B cell (primary cell): ENCODE measurements at regions not wholly inside any gene's neighbourhood (a gene's known extent, or its start where the extent isn't known, plus 50 kb on each side); places are given as distances from the start of the nearest gene placed in this dataset.

Experiments used
- ATAC-seq: fragments of 200-7000 bp; cut with Tn5 transposase; one replicate; pipeline ENCODE4 v1.10.0; 2021; ENCODE audit warnings: low read depth, mild to moderate bottlenecking, moderate number of reproducible peaks, moderate library complexity
- CTCF ChIA-PET: fragments of 350-600 bp; sonication (Branson Sonifier 250); formaldehyde crosslinking; loops from one replicate; lab custom pipeline; 2021; ENCODE audit warnings: antibody characterized with exemption, inconsistent platforms; lab: Charles Lee
- POLR2A ChIA-PET: fragments of 350-600 bp; sonication (Branson Sonifier 250); formaldehyde crosslinking; loops from one replicate; lab custom pipeline; 2021; ENCODE audit warnings: antibody characterized with exemption; lab: Charles Lee
- DNase-seq: peaks from one replicate; pipeline ENCODE4 v3.0.0; 2013
- H2AFZ ChIP-seq: 2 replicates; pipeline ENCODE4 v1.6.1; 2012; ENCODE audit warnings: mild to moderate bottlenecking, low read depth, low read length; ENCODE audit not compliant: insufficient read depth, poor library complexity, severe bottlenecking
- H3K27ac ChIP-seq, 2 donors: 1 replicate in 1 of 2; 2 replicates in 1 of 2; pipeline ENCODE4 v1.5.1; 2012 to 2013; ENCODE audit warnings: low read length in 2 of 2, mild to moderate bottlenecking in 2 of 2, moderate library complexity in 1 of 2
- H3K27me3 ChIP-seq, 4 experiments: fragments of 200-600 bp in 1 of 4; sonication (generic) in 1 of 4; replicated peaks in 1 of 4; 1 replicate in 2 of 4; 2 replicates in 2 of 4; pipeline versions ENCODE4 v1.6.1 to v1.7.0; 2013 to 2016; ENCODE audit warnings: low read length in 3 of 4, mild to moderate bottlenecking in 2 of 4, mixed read lengths in 1 of 4, moderate library complexity in 1 of 4; ENCODE audit not compliant: insufficient read depth in 4 of 4, control insufficient read depth in 3 of 4; ENCODE audit errors: control extremely low read depth in 1 of 4
- H3K36me3 ChIP-seq, 2 experiments: replicated peaks in 1 of 2; 1 replicate in 1 of 2; 2 replicates in 1 of 2; pipeline versions ENCODE4 v1.6.1 to v1.7.1; 2013; ENCODE audit warnings: low read length in 1 of 2; ENCODE audit not compliant: insufficient read depth in 2 of 2, control insufficient read depth in 1 of 2; ENCODE audit errors: control extremely low read depth in 1 of 2, extremely low read depth in 1 of 2
- H3K4me1 ChIP-seq, 2 donors: fragments of 200-600 bp in 1 of 2; sonication (generic) in 1 of 2; 1 replicate in 1 of 2; 2 replicates in 1 of 2; pipeline versions ENCODE4 v1.5.1 to v1.6.1; 2013 to 2017; ENCODE audit warnings: low read length in 2 of 2; ENCODE audit not compliant: control insufficient read depth in 2 of 2, insufficient read depth in 2 of 2
- H3K4me2 ChIP-seq: replicated peaks from 2 replicates; pipeline ENCODE3; 2012; ENCODE audit warnings: mild to moderate bottlenecking, low read depth, low read length; ENCODE audit not compliant: poor library complexity, severe bottlenecking
- H3K4me3 ChIP-seq, 5 experiments: fragments of 200-600 bp in 1 of 5; sonication (generic) in 1 of 5; 1 replicate in 3 of 5; 2 replicates in 2 of 5; pipeline versions ENCODE4 v1.5.1 to v1.7.0; 2011 to 2016; ENCODE audit warnings: low read length in 4 of 5, mild to moderate bottlenecking in 4 of 5, low read depth in 2 of 5, control low read depth in 1 of 5, moderate library complexity in 1 of 5; ENCODE audit not compliant: insufficient read depth in 1 of 5; ENCODE audit errors: control extremely low read depth in 1 of 5, extremely low read depth in 1 of 5
- H3K79me2 ChIP-seq: fragments of 200-600 bp; sonication (generic); one replicate; pipeline ENCODE4 v1.6.0; 2016; ENCODE audit warnings: low read length; ENCODE audit not compliant: control insufficient read depth, insufficient read depth
- H3K9ac ChIP-seq: fragments of 200-600 bp; sonication (generic); 2 replicates; pipeline ENCODE4 v1.6.1; 2017; ENCODE audit warnings: mild to moderate bottlenecking, low read length, moderate library complexity
- H3K9me3 ChIP-seq, 3 donors: one replicate each; pipeline versions ENCODE4 v1.6.1 to v1.7.1; 2013; ENCODE audit warnings: low read length in 2 of 3; ENCODE audit not compliant: control insufficient read depth in 2 of 3, insufficient read depth in 1 of 3; ENCODE audit errors: control extremely low read depth in 1 of 3
- H4K20me1 ChIP-seq: 2 replicates; pipeline ENCODE4 v1.6.0; 2012; ENCODE audit warnings: mild to moderate bottlenecking, low read length; ENCODE audit not compliant: insufficient read depth, control insufficient read depth, poor library complexity, severe bottlenecking
- H3K27ac Mint-ChIP-seq: one replicate; pipeline ENCODE4 v1.8.0; 2021; ENCODE audit warnings: mixed read lengths
- H3K27me3 Mint-ChIP-seq: one replicate; pipeline ENCODE4 v1.8.0; 2021; ENCODE audit warnings: mixed read lengths
- H3K4me1 Mint-ChIP-seq: one replicate; pipeline ENCODE4 v1.8.0; 2021; ENCODE audit warnings: mixed read lengths
- H3K4me3 Mint-ChIP-seq: one replicate; pipeline ENCODE4 v1.8.0; 2021; ENCODE audit warnings: mixed read lengths
- H3K9me3 Mint-ChIP-seq: one replicate; pipeline ENCODE4 v1.8.0; 2022; ENCODE audit warnings: mixed read lengths; ENCODE audit not compliant: insufficient read depth
- EZH2 ChIP-seq: IDR thresholded peaks from 2 replicates; pipeline ENCODE4 v1.6.1; 2012; ENCODE audit warnings: borderline replicate concordance, low read depth, mild to moderate bottlenecking, moderate library complexity, low read length; ENCODE audit not compliant: insufficient read depth, poor library complexity, severe bottlenecking
- WGBS: methylation state at CpG from one replicate; pipeline ENCODE4 v1.1.5; 2013; ENCODE audit warnings: missing lambda C conversion rate; ENCODE audit not compliant: insufficient coverage; 5-methylcytosine and 5-hydroxymethylcytosine counted together
- intact Hi-C: fragments of 100-400 bp; cut with micrococcal nuclease; formaldehyde crosslinking; loops from one replicate; pipeline ENCODE4 v1.10.0; 2022
- TF ChIP-seq, protein P1 (sequence below): fragments of 200-600 bp; IDR thresholded peaks from one replicate; pipeline ENCODE4 v1.8.0; 2022; ENCODE audit warnings: antibody characterized with exemption, mild to moderate bottlenecking

DNA sequence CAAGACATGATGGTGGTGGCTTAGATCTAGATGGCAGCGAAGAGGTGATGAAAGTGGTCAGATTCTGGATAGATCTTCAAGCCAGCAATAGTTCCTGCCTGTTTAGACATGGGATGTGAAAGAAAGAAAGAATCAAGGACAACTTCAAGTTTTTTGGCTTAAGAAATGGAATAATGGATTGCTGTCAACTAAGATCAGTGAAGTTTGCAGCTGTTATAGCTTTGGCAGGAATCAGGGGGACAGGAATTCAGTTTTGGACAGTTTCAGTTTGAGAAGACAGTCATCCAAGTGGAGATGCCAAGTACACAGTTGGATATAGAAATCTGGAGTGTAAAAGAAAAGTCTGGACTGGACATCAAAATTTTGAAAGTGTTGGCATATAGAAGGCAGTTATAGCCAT is 283.7 kb upstream of the PKDCC start:
- no peaks in the 10 kb centered on the region for H3K9me3 ChIP-seq
- intact Hi-C loops: no loop called here
- Mint-ChIP-seq H3K9me3 (no peaks in the 10 kb centered on the region), H3K27me3 (peaks cover 4% of the 10 kb centered on the region), H3K27ac (no peak overlapping the region), H3K4me3 (no peak overlapping the region), H3K4me1 (no peaks in the 10 kb centered on the region)
- no peak overlapping the region for H3K27ac ChIP-seq
- H3K36me3 ChIP-seq: no peaks in the 10 kb centered on the region
- TF ChIP-seq EZH2: no peak
- TF ChIP-seq, protein P1, sequence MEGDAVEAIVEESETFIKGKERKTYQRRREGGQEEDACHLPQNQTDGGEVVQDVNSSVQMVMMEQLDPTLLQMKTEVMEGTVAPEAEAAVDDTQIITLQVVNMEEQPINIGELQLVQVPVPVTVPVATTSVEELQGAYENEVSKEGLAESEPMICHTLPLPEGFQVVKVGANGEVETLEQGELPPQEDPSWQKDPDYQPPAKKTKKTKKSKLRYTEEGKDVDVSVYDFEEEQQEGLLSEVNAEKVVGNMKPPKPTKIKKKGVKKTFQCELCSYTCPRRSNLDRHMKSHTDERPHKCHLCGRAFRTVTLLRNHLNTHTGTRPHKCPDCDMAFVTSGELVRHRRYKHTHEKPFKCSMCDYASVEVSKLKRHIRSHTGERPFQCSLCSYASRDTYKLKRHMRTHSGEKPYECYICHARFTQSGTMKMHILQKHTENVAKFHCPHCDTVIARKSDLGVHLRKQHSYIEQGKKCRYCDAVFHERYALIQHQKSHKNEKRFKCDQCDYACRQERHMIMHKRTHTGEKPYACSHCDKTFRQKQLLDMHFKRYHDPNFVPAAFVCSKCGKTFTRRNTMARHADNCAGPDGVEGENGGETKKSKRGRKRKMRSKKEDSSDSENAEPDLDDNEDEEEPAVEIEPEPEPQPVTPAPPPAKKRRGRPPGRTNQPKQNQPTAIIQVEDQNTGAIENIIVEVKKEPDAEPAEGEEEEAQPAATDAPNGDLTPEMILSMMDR: no peak
- ChIA-PET CTCF (no interaction called here), POLR2A (no interaction called here)
- no peak overlapping the region for H3K4me3 ChIP-seq
- no peaks in the 10 kb centered on the region for H3K27me3 ChIP-seq
- H3K9ac ChIP-seq: no peak overlapping the region
- no peaks in the 10 kb centered on the region for H4K20me1 ChIP-seq
- DNase-seq: no peak
- 87% methylated on average over 1 of the region's 1 CpG for WGBS
- no peaks in the 10 kb centered on the region for H3K79me2 ChIP-seq
- no peak for ATAC-seq
- no peaks in the 10 kb centered on the region for H3K4me1 ChIP-seq
- no peak overlapping the region for H3K4me2 ChIP-seq
- H2AFZ ChIP-seq: no peak overlapping the region

DNA sequence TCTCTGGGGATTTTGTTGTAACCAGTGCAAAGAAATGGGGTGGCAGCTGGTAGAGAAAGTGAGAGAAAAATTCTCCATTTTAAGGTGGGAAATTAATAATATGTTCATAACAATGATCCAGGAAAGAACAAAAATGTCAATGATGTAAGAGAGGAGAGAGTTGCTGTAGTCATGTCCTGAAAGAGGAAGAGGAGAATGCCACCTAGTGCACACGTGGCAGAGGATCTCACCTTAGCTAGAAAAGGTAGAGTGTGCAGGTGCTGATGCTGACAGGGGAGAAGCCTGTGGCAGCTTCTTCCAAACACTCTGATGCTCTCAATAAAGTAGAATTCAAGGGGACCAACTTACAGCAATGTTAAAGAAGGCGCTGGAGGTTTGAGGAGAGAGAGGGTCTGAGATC is 282.9 kb upstream of the PKDCC start:
- Mint-ChIP-seq H3K9me3 (no peaks in the 10 kb centered on the region), H3K4me3 (no peak overlapping the region), H3K27me3 (peaks cover 11% of the 10 kb centered on the region), H3K27ac (no peak overlapping the region), H3K4me1 (no peaks in the 10 kb centered on the region)
- CTCF ChIA-PET: interaction anchor here (1.0 kb wide), 1 partner anchor 16 kb away, joined by 3 read pairs; no protein-coding TSS in a partner anchor
- Histone ChIP-seq H3K27me3 (no peaks in the 10 kb centered on the region), H3K4me3 (no peak overlapping the region), H3K36me3 (no peaks in the 10 kb centered on the region), H3K27ac (no peak overlapping the region), H2AFZ (no peak overlapping the region), H3K9ac (no peak overlapping the region), H3K4me1 (no peaks in the 10 kb centered on the region), H3K4me2 (no peak overlapping the region), H4K20me1 (no peaks in the 10 kb centered on the region), H3K9me3 (no peaks in the 10 kb centered on the region), H3K79me2 (no peaks in the 10 kb centered on the region)
- 50% methylated on average over 1 of the region's 2 CpGs for WGBS
- POLR2A ChIA-PET: no interaction called here
- DNase-seq (no peak), ATAC-seq (no peak)
- intact Hi-C loops: no loop called here
- TF ChIP-seq EZH2: no peak
- TF ChIP-seq, protein P1: no peak
